GM12892 (cell line): ENCODE measurements at regions not wholly inside any gene's neighbourhood (a gene's known extent, or its start where the extent isn't known, plus 50 kb on each side); places are given as distances from the start of the nearest gene placed in this dataset.

ENCODE experiments used
- POLR2AphosphoS5 ChIP-seq: IDR thresholded peaks from 2 replicates; pipeline ENCODE4 v1.6.1; 2011; ENCODE audit warnings: low read depth, low read length, control low read depth
- TAF1 ChIP-seq: IDR thresholded peaks from 2 replicates; pipeline ENCODE4 v1.6.1; 2011; ENCODE audit warnings: low read depth, mild to moderate bottlenecking, control low read depth, low read length, borderline replicate concordance

GRCh38 chr3:75089841-75090240 lies 475.4 kb upstream of the CNTN3 start:
- TF ChIP-seq TAF1 (no peak), POLR2AphosphoS5 (no peak)
